A673 (cell line): ENCODE measurements at regions not wholly inside any gene's neighbourhood (a gene's known extent, or its start where the extent isn't known, plus 50 kb on each side); places are given as distances from the start of the nearest gene placed in this dataset.

Source experiments
- BruUV-seq: library from RNA; stranded (reverse); fragments of 400-500 nt; replicated peaks from 2 replicates; lab custom pipeline; 2021; lab: Mats Ljungman, UMichigan
- CTCF ChIA-PET: fragments of 300-600 bp; sonication (Branson Sonifier 250); formaldehyde crosslinking; loops from one replicate; lab custom pipeline; 2022; ENCODE audit warnings: antibody characterized with exemption; lab: Charles Lee
- POLR2A ChIA-PET: fragments of 300-600 bp; sonication (Branson Sonifier 250); formaldehyde crosslinking; loops from one replicate; lab custom pipeline; 2022; ENCODE audit warnings: antibody characterized with exemption; ENCODE audit not compliant: low non-redundant PET; lab: Charles Lee
- DNase-seq: peaks from one replicate; pipeline ENCODE4 v3.0.0-alpha.2; 2015; ENCODE audit warnings: low spot score
- H3K27ac ChIP-seq: fragments of 200-600 bp; sonication (generic); 2 replicates; pipeline ENCODE4 v1.5.1; 2016; ENCODE audit warnings: mixed run types, low read depth, mild to moderate bottlenecking, mixed read lengths, antibody characterized with exemption, low read length; ENCODE audit not compliant: poor library complexity, severe bottlenecking
- H3K27me3 ChIP-seq: fragments of 200-600 bp; sonication (generic); replicated peaks from 2 replicates; pipeline ENCODE4 v1.6.1; 2017; ENCODE audit warnings: mixed run types, low read depth, mild to moderate bottlenecking, mixed read lengths, antibody characterized with exemption, low read length; ENCODE audit not compliant: insufficient read depth, poor library complexity
- H3K36me3 ChIP-seq: fragments of 200-600 bp; sonication (generic); 2 replicates; pipeline ENCODE4 v1.6.1; 2016; ENCODE audit warnings: mixed run types, mild to moderate bottlenecking, mixed read lengths, antibody characterized with exemption, low read length; ENCODE audit not compliant: insufficient read depth, poor library complexity, severe bottlenecking
- H3K4me1 ChIP-seq: fragments of 200-600 bp; sonication (generic); 2 replicates; pipeline ENCODE4 v1.6.1; 2017; ENCODE audit warnings: mixed run types, mild to moderate bottlenecking, mixed read lengths, antibody characterized with exemption, low read length; ENCODE audit not compliant: insufficient read depth, poor library complexity, severe bottlenecking
- H3K4me3 ChIP-seq: fragments of 200-600 bp; sonication (generic); 2 replicates; pipeline ENCODE4 v1.5.1; 2016; ENCODE audit warnings: low read depth, mixed run types, mild to moderate bottlenecking, mixed read lengths, low read length; ENCODE audit not compliant: poor library complexity, severe bottlenecking
- H3K9me3 ChIP-seq: fragments of 200-600 bp; sonication (generic); 2 replicates; pipeline ENCODE4 v1.6.1; 2016; ENCODE audit warnings: mixed run types, low read depth, mild to moderate bottlenecking, mixed read lengths, antibody characterized with exemption, low read length; ENCODE audit not compliant: poor library complexity, severe bottlenecking
- CTCF ChIP-seq: fragments of 300-800, 200-600 bp; sonication (generic); conservative IDR thresholded peaks from 2 replicates; pipeline ENCODE4 v1.5.1; 2017; ENCODE audit warnings: low read depth, mild to moderate bottlenecking, antibody characterized with exemption, low read length, moderate library complexity, mixed read lengths
- EZH2 ChIP-seq: fragments of 200-600 bp; sonication (generic); IDR thresholded peaks from 2 replicates; pipeline ENCODE4 v1.6.1; 2017; ENCODE audit warnings: borderline replicate concordance, low read depth, mild to moderate bottlenecking, mixed read lengths, antibody characterized with exemption, low read length; ENCODE audit not compliant: poor library complexity, severe bottlenecking
- intact Hi-C: fragments of 100-400 bp; cut with micrococcal nuclease; formaldehyde crosslinking; loops from one replicate; pipeline ENCODE4 v1.10.0; 2022; ENCODE audit not compliant: unreplicated experiment

- Histone ChIP-seq H3K4me1 (no peaks in the 10 kb centered on the region), H3K27ac (no peak overlapping the region), H3K9me3 (no peaks in the 10 kb centered on the region), H3K27me3 (no peaks in the 10 kb centered on the region), H3K4me3 (no peak overlapping the region), H3K36me3 (no peaks in the 10 kb centered on the region)
- intact Hi-C loops: no loop called here
- CTCF ChIA-PET: no interaction called here
- POLR2A ChIA-PET: no interaction called here
- no peak for DNase-seq
- BruUV-seq: no TSS peak
- TF ChIP-seq EZH2: no peak
- TF ChIP-seq CTCF: no peak
Measured at GRCh38 chr10:30748152-30748973, 118.8 kb upstream of the LYZL2 start.

GRCh38 chr10:30747633-30748032 lies 118.1 kb upstream of the LYZL2 start:
- Histone ChIP-seq H3K27ac (no peak overlapping the region), H3K4me1 (no peaks in the 10 kb centered on the region), H3K4me3 (no peak overlapping the region), H3K27me3 (no peaks in the 10 kb centered on the region), H3K36me3 (no peaks in the 10 kb centered on the region), H3K9me3 (no peaks in the 10 kb centered on the region)
- BruUV-seq: no TSS peak
- POLR2A ChIA-PET: no interaction called here
- intact Hi-C loops: no loop called here
- TF ChIP-seq EZH2 (no peak), CTCF (no peak)
- DNase-seq: no peak
- CTCF ChIA-PET: no interaction called here

- Histone ChIP-seq H3K36me3 (no peaks in the 10 kb centered on the region), H3K4me3 (no peak overlapping the region), H3K27ac (no peak overlapping the region), H3K9me3 (no peaks in the 10 kb centered on the region), H3K4me1 (no peaks in the 10 kb centered on the region), H3K27me3 (no peaks in the 10 kb centered on the region)
- CTCF ChIA-PET: interaction anchor here (0.7 kb wide), 1 partner anchor 1091 kb away, joined by 4 read pairs; no protein-coding TSS in a partner anchor
- intact Hi-C loops: no loop called here
- no peak for DNase-seq
- no peak for TF ChIP-seq EZH2
- no peak for TF ChIP-seq CTCF
- POLR2A ChIA-PET: no interaction called here
- BruUV-seq: no TSS peak
Measured at GRCh38 chr10:30745953-30746352, 116.4 kb upstream of the LYZL2 start.
